ENCODE measurements at regions not wholly inside any gene's neighbourhood (a gene's known extent, or its start where the extent isn't known, plus 50 kb on each side); places are given as distances from the start of the nearest gene placed in this dataset.

GRCh38 chr11:134879341-134879740 lies 467.3 kb upstream of the B3GAT1 start:
- TF ChIP-seq CTCF (conservative IDR thresholded peaks at IDR 0.05) (no peak), EZH2 (IDR thresholded peaks at IDR 0.05; ENCODE audit: low read depth) (no peak)
